H1 (cell line): ENCODE measurements at regions not wholly inside any gene's neighbourhood (a gene's known extent, or its start where the extent isn't known, plus 50 kb on each side); places are given as distances from the start of the nearest gene placed in this dataset.

ENCODE experiments used
- CTCF ChIA-PET: fragments of 300-600 bp; sonication (Branson Sonifier 250); formaldehyde crosslinking; loops from one replicate; lab custom pipeline; 2021; ENCODE audit not compliant: partially characterized antibody; lab: Charles Lee
- POLR2A ChIA-PET: fragments of 300-600 bp; sonication (Branson Sonifier 250); formaldehyde crosslinking; loops from one replicate; lab custom pipeline; 2021; ENCODE audit warnings: inconsistent platforms; ENCODE audit not compliant: partially characterized antibody; lab: Charles Lee
- DNase-seq, 2 experiments: peaks; one replicate each; pipeline versions ENCODE4 v3.0.0 to v3.0.0-alpha.2; 2010 to 2022; ENCODE audit warnings: low spot score in 2 of 2, low read depth in 1 of 2, mixed read lengths in 1 of 2
- FAIRE-seq: peaks from 2 replicates; lab custom pipeline; 2011; peaks lifted over from hg19 to GRCh38; lab: Jason Lieb, UNC
- H2AFZ ChIP-seq: 2 replicates; pipeline ENCODE4 v1.8.1; 2012; ENCODE audit warnings: low read length, inconsistent platforms
- H2AK5ac ChIP-seq: 2 replicates; pipeline ENCODE4 v1.6.1; 2013; ENCODE audit warnings: low read depth, low read length
- H2BK120ac ChIP-seq: replicated peaks from 2 replicates; pipeline ENCODE3; 2013; ENCODE audit warnings: low read depth, low read length, inconsistent platforms
- H2BK12ac ChIP-seq: 2 replicates; pipeline ENCODE4 v1.6.1; 2013; ENCODE audit warnings: low read depth, low read length
- H2BK15ac ChIP-seq: 2 replicates; pipeline ENCODE4 v1.6.1; 2013; ENCODE audit warnings: low read length
- H2BK20ac ChIP-seq: 2 replicates; pipeline ENCODE4 v1.6.1; 2013; ENCODE audit warnings: low read length
- H2BK5ac ChIP-seq: 2 replicates; pipeline ENCODE4 v1.6.1; 2013; ENCODE audit warnings: low read depth, low read length
- H3K14ac ChIP-seq: 2 replicates; pipeline ENCODE4 v1.6.1; 2013; ENCODE audit warnings: inconsistent platforms; ENCODE audit not compliant: insufficient read length
- H3K18ac ChIP-seq: 2 replicates; pipeline ENCODE4 v1.6.1; 2013; ENCODE audit warnings: low read length; ENCODE audit errors: extremely low read depth
- H3K23ac ChIP-seq: 2 replicates; pipeline ENCODE4 v1.6.1; 2013; ENCODE audit warnings: inconsistent platforms; ENCODE audit not compliant: insufficient read length
- H3K23me2 ChIP-seq: 2 replicates; pipeline ENCODE4 v1.6.1; 2013; ENCODE audit warnings: low read depth, low read length
- H3K27ac ChIP-seq: 2 replicates; pipeline ENCODE4 v1.6.1; 2011; ENCODE audit warnings: low read depth, low read length, inconsistent platforms
- H3K27me3 ChIP-seq, 4 experiments: replicated peaks in 1 of 4; 1 replicate in 1 of 4; 2 replicates in 3 of 4; pipeline versions ENCODE4 v1.6.1 to v1.8.1; 2011 to 2013; ENCODE audit warnings: low read length in 3 of 4, mild to moderate bottlenecking in 3 of 4, inconsistent platforms in 2 of 4, mixed read lengths in 2 of 4, moderate library complexity in 1 of 4; ENCODE audit not compliant: control insufficient read depth in 3 of 4, insufficient read depth in 3 of 4; ENCODE audit errors: extremely low read depth in 1 of 4
- H3K36me3 ChIP-seq, 4 experiments: 2 replicates each; pipeline versions ENCODE4 v1.6.1 to v1.8.1; 2011 to 2013; ENCODE audit warnings: mild to moderate bottlenecking in 4 of 4, low read length in 3 of 4, moderate library complexity in 2 of 4, control low read depth in 1 of 4, inconsistent platforms in 1 of 4; ENCODE audit not compliant: insufficient read depth in 4 of 4, control insufficient read depth in 2 of 4
- H3K4ac ChIP-seq: replicated peaks from 2 replicates; pipeline ENCODE3; 2013; ENCODE audit warnings: low read length, low read depth, mixed read lengths, inconsistent platforms; ENCODE audit not compliant: insufficient read length
- H3K4me1 ChIP-seq, 4 experiments: replicated peaks in 1 of 4; 1 replicate in 1 of 4; 2 replicates in 3 of 4; pipeline versions ENCODE4 v1.6.1 to v1.8.1; 2011 to 2013; ENCODE audit warnings: low read length in 3 of 4, inconsistent platforms in 2 of 4, mixed read lengths in 1 of 4; ENCODE audit not compliant: insufficient read depth in 4 of 4, control insufficient read depth in 3 of 4
- H3K4me2 ChIP-seq, 2 experiments: 2 replicates each; pipeline versions ENCODE4 v1.6.1 to v1.8.1; 2011 to 2013; ENCODE audit warnings: low read depth in 2 of 2, low read length in 2 of 2, control low read depth in 1 of 2, inconsistent platforms in 1 of 2, mild to moderate bottlenecking in 1 of 2; ENCODE audit not compliant: insufficient read depth in 1 of 2
- H3K4me3 ChIP-seq, 4 experiments: fragments of 200-600, 300-600 bp in 1 of 4; sonication (generic), shearing (Covaris generic), sonication (Bioruptor Twin) in 1 of 4; 2 replicates each; pipeline versions ENCODE4 v1.5.1 to v1.8.1; 2011 to 2016; ENCODE audit warnings: low read length in 4 of 4, low read depth in 3 of 4, control low read depth in 2 of 4, inconsistent platforms in 2 of 4, mild to moderate bottlenecking in 2 of 4, mixed read lengths in 1 of 4, moderate library complexity in 1 of 4; ENCODE audit not compliant: insufficient read depth in 2 of 4; ENCODE audit errors: extremely low read depth in 1 of 4
- H3K56ac ChIP-seq: replicated peaks from 2 replicates; pipeline ENCODE3; 2013; ENCODE audit warnings: low read depth, mild to moderate bottlenecking, mixed read lengths, low read length, inconsistent platforms; ENCODE audit not compliant: insufficient read length
- H3K79me1 ChIP-seq: 2 replicates; pipeline ENCODE4 v1.6.1; 2013; ENCODE audit warnings: low read depth, low read length, control low read depth
- H3K79me2 ChIP-seq, 2 experiments: 2 replicates each; pipeline versions ENCODE4 v1.6.1 to v1.8.1; 2012 to 2013; ENCODE audit warnings: low read length in 2 of 2, mild to moderate bottlenecking in 2 of 2, inconsistent platforms in 1 of 2; ENCODE audit not compliant: insufficient read depth in 2 of 2, control insufficient read depth in 1 of 2
- H3K9ac ChIP-seq, 4 experiments: replicated peaks in 1 of 4; 1 replicate in 1 of 4; 2 replicates in 3 of 4; pipeline versions ENCODE4 v1.6.1 to v1.8.1; 2011 to 2013; ENCODE audit warnings: low read depth in 3 of 4, low read length in 3 of 4, control low read depth in 2 of 4, mild to moderate bottlenecking in 2 of 4, moderate library complexity in 2 of 4, inconsistent platforms in 1 of 4; ENCODE audit errors: extremely low read depth in 1 of 4
- H3K9me3 ChIP-seq, 2 experiments: 2 replicates each; pipeline versions ENCODE4 v1.6.1 to v1.8.1; 2012 to 2013; ENCODE audit warnings: mild to moderate bottlenecking in 2 of 2, moderate library complexity in 2 of 2, control low read depth in 1 of 2, inconsistent platforms in 1 of 2, low read depth in 1 of 2, low read length in 1 of 2, mixed read lengths in 1 of 2; ENCODE audit not compliant: insufficient read depth in 2 of 2
- H4K20me1 ChIP-seq, 2 experiments: replicated peaks in 1 of 2; 2 replicates each; pipeline versions ENCODE3 to v1.8.1; 2011 to 2013; ENCODE audit warnings: inconsistent platforms in 2 of 2, low read length in 2 of 2, mild to moderate bottlenecking in 1 of 2; ENCODE audit not compliant: insufficient read depth in 2 of 2, control insufficient read depth in 1 of 2
- H4K5ac ChIP-seq: 2 replicates; pipeline ENCODE4 v1.6.1; 2013; ENCODE audit warnings: low read length, low read depth, mixed read lengths, inconsistent platforms; ENCODE audit not compliant: insufficient read length
- H4K8ac ChIP-seq: 2 replicates; pipeline ENCODE4 v1.8.0; 2013; ENCODE audit warnings: mild to moderate bottlenecking, moderate library complexity, low read length, inconsistent platforms; ENCODE audit not compliant: insufficient read depth; ENCODE audit errors: extremely low read depth
- H4K91ac ChIP-seq: replicated peaks from 2 replicates; pipeline ENCODE3; 2013; ENCODE audit warnings: low read length, mixed read lengths, inconsistent platforms; ENCODE audit not compliant: insufficient read length
- ASH2L ChIP-seq: fragments of 200-600, 300-600 bp; sonication (generic); IDR thresholded peaks from one replicate; pipeline ENCODE4 v1.7.1; 2017; ENCODE audit warnings: low read length
- BACH1 ChIP-seq: IDR thresholded peaks from 2 replicates; pipeline ENCODE4 v1.6.1; 2012; ENCODE audit warnings: low read length, improper control_type of control experiment
- CHD2 ChIP-seq: IDR thresholded peaks from 2 replicates; pipeline ENCODE4 v1.6.1; 2012; ENCODE audit warnings: low read length, improper control_type of control experiment
- EZH2 ChIP-seq: fragments of 200-600 bp; sonication (generic); IDR thresholded peaks from 2 replicates; pipeline ENCODE4 v1.7.1; 2012; ENCODE audit warnings: low read depth, mild to moderate bottlenecking, moderate library complexity, low read length, inconsistent platforms; ENCODE audit not compliant: severe bottlenecking
- FOSL1 ChIP-seq: IDR thresholded peaks from 2 replicates; pipeline ENCODE4 v1.6.1; 2011; ENCODE audit warnings: mild to moderate bottlenecking, low read depth, low read length, moderate library complexity; ENCODE audit not compliant: insufficient read depth
- GABPA ChIP-seq: IDR thresholded peaks from 2 replicates; pipeline ENCODE4 v1.6.1; 2011; ENCODE audit warnings: mild to moderate bottlenecking, low read length, moderate library complexity, borderline replicate concordance; ENCODE audit not compliant: insufficient read depth
- JUN ChIP-seq: IDR thresholded peaks from 2 replicates; pipeline ENCODE4 v1.6.1; 2011; ENCODE audit warnings: low read depth, mild to moderate bottlenecking, improper control_type of control experiment, low read length
- MAFK ChIP-seq: IDR thresholded peaks from 2 replicates; pipeline ENCODE4 v1.6.1; 2012; ENCODE audit warnings: low read depth, mild to moderate bottlenecking, improper control_type of control experiment, low read length
- MAX ChIP-seq: IDR thresholded peaks from 2 replicates; pipeline ENCODE4 v1.6.1; 2012; ENCODE audit warnings: inconsistent platforms
- NRF1 ChIP-seq: IDR thresholded peaks from 2 replicates; pipeline ENCODE4 v1.6.1; 2011; ENCODE audit warnings: mild to moderate bottlenecking, low read depth, low read length, improper control_type of control experiment
- TAF1 ChIP-seq: IDR thresholded peaks from 2 replicates; pipeline ENCODE4 v1.6.1; 2011; ENCODE audit warnings: mild to moderate bottlenecking, low read depth, low read length
- TEAD4 ChIP-seq: IDR thresholded peaks from 2 replicates; pipeline ENCODE4 v1.6.1; 2012; ENCODE audit warnings: low read depth, low read length, inconsistent platforms, mixed read lengths
- WGBS, 2 experiments: shearing (Covaris generic) in 1 of 2; methylation state at CpG; one replicate each; pipeline versions ENCODE4 v1.1.6 to v1.1.7; 2013 to 2015; ENCODE audit warnings: low lambda C conversion rate in 2 of 2, mixed read lengths in 2 of 2, inconsistent platforms in 1 of 2, low coverage in 1 of 2, missing lambda C conversion rate in 1 of 2; ENCODE audit not compliant: insufficient replicate concordance in 2 of 2, insufficient coverage in 1 of 2, insufficient read length in 1 of 2; ENCODE audit errors: extremely low coverage in 1 of 2, missing lambda C conversion rate in 1 of 2; 5-methylcytosine and 5-hydroxymethylcytosine counted together

DNA sequence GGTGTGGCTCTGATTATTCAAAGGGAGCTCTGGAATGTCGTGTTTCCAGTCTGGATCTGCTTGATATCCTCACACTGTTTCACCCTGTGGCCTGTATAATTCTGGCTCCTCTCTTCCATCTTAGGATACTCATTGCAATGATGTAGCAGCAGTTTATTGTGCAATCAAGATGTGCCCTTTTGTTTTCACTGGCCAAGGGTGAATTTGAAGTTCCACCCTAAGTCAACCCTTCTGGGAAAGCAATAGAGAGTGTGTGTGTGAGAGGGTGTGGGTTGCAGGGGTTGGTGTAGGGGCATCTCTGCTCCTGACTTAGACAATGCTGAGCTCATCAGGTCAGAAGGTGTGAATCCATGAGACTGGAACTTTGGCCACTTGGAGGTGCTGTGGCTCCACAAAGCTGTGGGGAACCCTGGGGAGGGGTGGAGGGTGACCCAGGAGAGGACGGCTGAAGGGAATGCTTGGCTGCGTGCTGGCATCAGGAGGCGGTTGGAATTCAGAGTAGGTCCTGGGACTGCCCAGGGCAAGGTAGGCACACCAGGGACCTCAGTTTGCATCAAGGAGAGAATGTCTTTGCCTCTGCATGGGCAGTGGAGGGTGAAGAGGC, 118.0 kb upstream of the PRSS58 start:
- ChIA-PET POLR2A (interaction anchor here (1.3 to 1.8 kb wide), 2 partner anchors 9 to 10 kb away, joined by 3 to 8 read pairs; no protein-coding TSS in a partner anchor), CTCF (interaction anchor here (0.7 to 5.0 kb wide), 37 partner anchors 10 to 533 kb away, joined by 3 to 80 read pairs (median 4); no protein-coding TSS in a partner anchor)
- Histone ChIP-seq H2AK5ac (peak overlapping the region; percentile 66), H3K4me2 (peak overlapping the region in 1 of 2 experiments; percentile 13; a peak in 1 of 4 replicates), H3K18ac (peak overlapping the region; percentile 75), H2BK120ac (no peak overlapping the region), H4K91ac (no peak overlapping the region), H4K8ac (no peak overlapping the region), H3K9ac (no peak overlapping the region; a peak in 2 of 7 replicates), H2BK5ac (0 out of 2 replicates have a peak overlapping the region, but pooled peaks have one; percentile 40), H3K23me2 (no peaks in the 10 kb centered on the region; the same call in 1 of the 2 replicates), H2AFZ (0 out of 2 replicates have a peak overlapping the region, but pooled peaks have one; percentile 10), H3K79me2 (no peaks in the 10 kb centered on the region), H3K36me3 (no peaks in the 10 kb centered on the region), H3K79me1 (no peaks in the 10 kb centered on the region), H3K14ac (no peak overlapping the region), H3K4me1 (peaks cover 0 to 14% (median 5%) of the 10 kb centered on the region in 4 experiments; a peak in 6 of 7 replicates), H2BK15ac (0 out of 2 replicates have a peak overlapping the region, but pooled peaks have one; percentile 36), H4K20me1 (no peaks in the 10 kb centered on the region), H2BK12ac (peak overlapping the region; percentile 82; the same call in 1 of the 2 replicates), H3K23ac (no peak overlapping the region), H3K27me3 (no peaks in the 10 kb centered on the region), H3K9me3 (no peaks in the 10 kb centered on the region), H4K5ac (no peak overlapping the region), H3K4ac (no peak overlapping the region), H3K4me3 (no peak overlapping the region), H3K27ac (no peak overlapping the region), H2BK20ac (peak overlapping the region; percentile 26; the same call in 1 of the 2 replicates), H3K56ac (no peak overlapping the region)
- FAIRE-seq (peak; percentile 42), DNase-seq (peak; percentile 43 to 83)
- 53% methylated on average over 4 of the region's 4 CpGs; no CpG with 5 or more reads in 1 of the 2 experiments for WGBS, 2 experiments
- TF ChIP-seq NRF1, result no peak
- TF ChIP-seq CHD2, result no peak
- peak; percentile 42; the same call in 1 of the 2 replicates for TF ChIP-seq MAFK
- TF ChIP-seq ASH2L, result peak; percentile 35
- TF ChIP-seq TAF1, result no peak
- TF ChIP-seq JUN, result no peak
- no peak for TF ChIP-seq EZH2
- 0 out of 2 replicates have a peak, but pooled peaks have one; percentile 33 for TF ChIP-seq TEAD4
- TF ChIP-seq GABPA, result no peak
- TF ChIP-seq BACH1, result no peak
- peak; percentile 43; the same call in 1 of the 2 replicates for TF ChIP-seq MAX
- no peak for TF ChIP-seq FOSL1
